Ureter (tissue), 1 donor: ENCODE measurements at regions not wholly inside any gene's neighbourhood (a gene's known extent, or its start where the extent isn't known, plus 50 kb on each side); places are given as distances from the start of the nearest gene placed in this dataset.
A peak's percentile ranks its signal among the peaks of the same experiment; 100 is the strongest.
"Not testable (repeated sequence)": the region's sequence is repeated elsewhere in the genome, so short reads cannot be mapped to it uniquely, and the experiment has no call there.

Experiments
- DNase-seq: peaks from one replicate; pipeline ENCODE4 v3.0.0-alpha.2; 2020; ENCODE audit warnings: low spot score
- donor health status: DM: yes; HTN: yes; CAD: no.

DNA sequence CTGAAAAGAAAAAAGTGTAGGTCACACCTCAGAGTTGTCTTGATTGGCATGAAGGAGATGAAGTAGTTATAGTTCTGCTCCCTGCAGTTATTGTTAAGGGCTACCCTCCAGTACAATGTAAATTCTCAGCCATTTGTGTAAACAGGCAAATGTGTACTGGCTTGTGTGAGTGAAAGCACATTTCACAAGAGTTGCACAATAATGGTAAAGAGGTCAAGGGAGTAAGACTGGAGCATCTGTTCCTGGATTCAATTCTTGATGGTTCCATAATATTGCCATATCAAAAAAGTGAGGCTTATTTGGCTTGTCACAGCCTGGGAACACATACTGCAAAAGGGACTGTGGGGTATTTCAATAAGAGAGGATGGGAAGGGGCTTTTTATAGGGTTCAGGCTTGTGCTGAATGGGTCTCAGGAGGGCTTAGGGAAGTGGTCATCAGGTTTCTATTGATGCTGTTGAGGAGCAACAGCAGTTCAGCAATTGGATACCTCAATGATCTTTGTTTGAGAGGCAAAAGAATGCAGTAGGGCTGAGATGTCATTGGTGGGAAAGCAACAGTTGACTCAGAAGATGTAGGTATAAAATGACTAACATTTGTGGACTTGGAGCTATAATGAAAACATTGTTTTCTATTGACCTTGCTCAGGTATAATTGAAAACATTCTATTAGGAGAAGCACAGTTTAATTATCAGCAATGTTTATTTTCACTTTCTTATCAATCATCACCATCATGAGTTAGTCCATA is 402.6 kb downstream of the BCKDHB start:
- no peak for DNase-seq

DNA sequence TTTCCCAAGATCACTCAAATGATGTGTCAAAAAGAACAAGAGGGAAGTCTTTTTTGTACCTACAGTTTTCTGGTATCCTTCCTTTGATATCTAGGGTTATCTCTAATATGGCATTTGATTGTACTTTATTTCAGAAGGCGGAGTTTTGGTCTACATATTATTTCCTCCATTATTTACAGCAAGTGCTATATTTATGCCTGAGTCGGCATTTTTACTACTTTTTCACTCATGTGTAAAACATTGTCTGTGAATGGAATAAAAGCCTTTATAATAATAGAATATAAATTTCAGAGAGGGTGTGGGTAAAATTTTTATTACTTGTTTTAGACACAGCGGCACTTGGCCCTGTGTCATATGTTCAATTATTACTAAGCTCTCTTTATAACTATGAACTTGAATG is 398.4 kb downstream of the BCKDHB start:
- no peak for DNase-seq

DNA sequence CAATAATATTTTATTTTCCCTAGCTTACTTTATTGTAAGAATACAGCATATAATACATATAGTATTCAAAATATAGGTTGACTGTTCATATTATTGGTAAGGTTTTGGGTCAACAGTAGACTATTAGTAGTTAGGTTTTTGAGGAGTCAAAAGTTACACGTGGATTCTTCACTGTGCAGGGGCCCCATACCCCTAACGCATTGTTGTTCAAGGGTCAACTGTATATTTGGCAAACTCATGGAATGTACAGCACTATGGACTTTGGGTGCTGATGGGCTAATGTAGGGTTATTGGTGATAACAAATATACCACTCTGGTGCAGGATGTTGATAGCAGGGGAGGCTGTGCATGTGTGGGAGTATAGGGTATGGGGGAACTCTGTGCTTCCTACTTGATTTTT is 397.2 kb downstream of the BCKDHB start:
- DNase-seq = no peak

DNA sequence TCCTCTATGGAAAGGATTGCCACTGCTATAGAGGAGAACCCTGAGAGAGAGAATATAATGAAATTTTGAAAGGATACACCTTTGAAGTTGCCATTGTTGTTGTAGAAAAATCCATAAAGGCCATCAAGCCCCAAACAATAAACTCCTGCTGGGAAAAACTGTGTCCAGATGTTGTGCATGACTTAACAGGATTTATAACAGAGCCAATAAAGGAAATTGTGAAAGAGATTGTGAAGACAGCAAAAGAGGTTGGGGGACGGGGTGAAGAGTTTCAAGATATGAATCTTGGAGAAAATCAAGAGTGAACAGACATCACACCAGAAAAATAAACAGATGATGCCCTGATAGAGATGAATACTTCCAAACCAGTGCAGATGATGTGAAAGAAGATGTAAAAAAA is 396.4 kb downstream of the BCKDHB start:
- DNase-seq = no peak

DNA sequence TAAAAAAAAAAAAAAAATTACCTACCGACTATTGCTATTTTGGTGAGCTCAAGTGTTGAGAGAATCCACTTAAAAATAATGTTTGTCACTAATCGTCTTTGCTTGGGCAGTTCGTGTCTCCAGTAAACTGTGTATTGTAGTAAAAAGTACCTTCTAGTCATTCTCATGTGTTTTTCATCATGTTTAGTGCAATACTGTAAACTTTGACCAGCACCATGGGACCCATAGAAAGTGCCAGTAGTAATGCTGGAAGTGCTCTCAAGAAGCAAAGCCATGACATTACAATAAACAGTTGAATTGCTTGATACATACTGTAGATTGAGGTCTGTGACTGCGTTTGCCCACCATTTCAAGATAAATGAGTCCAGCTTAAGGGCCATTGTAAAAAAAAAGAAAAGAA is 395.2 kb downstream of the BCKDHB start:
- DNase-seq = no peak

DNA sequence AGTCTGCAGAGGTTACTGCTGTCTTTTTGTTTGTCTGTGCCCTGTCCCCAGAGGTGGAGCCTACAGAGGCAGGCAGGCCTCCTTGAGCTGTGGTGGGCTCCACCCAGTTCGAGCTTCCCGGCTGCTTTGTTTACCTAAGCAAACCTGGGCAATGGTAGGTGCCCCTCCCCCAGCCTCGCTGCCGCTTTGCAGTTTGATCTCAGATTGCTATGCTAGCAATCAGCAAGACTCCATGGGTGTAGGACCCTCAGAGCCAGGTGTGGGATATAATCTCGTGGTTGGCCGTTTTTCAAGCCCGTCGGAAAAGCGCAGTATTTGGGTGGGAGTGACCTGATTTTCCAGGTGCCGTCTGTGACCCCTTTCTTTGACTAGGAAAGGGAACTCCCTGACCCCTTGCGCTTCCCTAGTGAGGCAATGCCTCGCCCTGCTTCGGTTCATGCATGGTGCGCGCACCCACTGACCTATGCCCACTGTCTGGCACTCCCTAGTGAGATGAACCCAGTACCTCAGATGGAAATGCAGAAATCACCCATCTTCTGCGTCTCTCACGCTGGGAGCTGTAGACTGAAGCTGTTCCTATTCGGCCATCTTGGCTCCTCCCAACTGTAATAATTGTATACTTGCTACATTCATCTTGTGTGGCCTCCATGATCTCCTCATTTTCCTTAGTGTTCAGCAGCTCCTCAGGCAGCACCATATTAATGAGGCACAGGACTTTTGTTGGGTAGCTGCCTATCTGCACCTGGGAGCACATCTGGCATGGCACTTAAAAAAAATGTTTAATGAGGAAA is 391.4 kb downstream of the BCKDHB start:
- peak; percentile 57 for DNase-seq

DNA sequence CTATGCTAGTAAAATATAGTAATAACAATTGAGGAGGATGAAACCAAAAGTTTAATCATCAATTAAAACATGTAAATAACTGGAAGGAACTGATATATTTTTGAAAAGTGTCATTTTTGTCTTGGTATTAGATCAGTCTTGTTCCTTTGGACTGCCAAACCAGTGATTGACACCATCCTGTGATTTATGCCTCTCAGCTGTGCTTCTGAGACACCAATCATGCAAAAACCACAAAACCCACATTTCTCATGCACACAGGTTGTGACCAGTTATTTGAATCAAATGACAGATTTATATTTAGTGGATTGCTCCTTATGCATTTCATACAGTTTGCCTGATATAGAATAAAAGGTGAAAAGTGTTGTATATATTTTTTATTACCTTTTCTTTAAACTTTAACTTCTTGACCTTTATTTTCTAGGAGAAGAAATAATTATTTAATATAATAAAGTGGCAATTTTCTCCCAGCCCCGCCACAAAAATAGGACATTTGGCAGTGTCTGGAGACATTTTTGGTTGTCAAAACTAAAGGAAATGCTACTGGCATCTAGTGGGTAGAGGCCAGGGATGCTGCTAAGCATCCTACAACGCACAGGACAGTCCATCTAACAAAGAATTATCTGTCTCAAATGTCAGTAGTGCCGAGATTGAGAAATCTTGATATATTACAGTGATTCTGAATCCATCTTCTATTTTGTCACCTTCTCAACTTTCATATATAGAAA is 383.6 kb downstream of the BCKDHB start:
- no peak for DNase-seq

DNA sequence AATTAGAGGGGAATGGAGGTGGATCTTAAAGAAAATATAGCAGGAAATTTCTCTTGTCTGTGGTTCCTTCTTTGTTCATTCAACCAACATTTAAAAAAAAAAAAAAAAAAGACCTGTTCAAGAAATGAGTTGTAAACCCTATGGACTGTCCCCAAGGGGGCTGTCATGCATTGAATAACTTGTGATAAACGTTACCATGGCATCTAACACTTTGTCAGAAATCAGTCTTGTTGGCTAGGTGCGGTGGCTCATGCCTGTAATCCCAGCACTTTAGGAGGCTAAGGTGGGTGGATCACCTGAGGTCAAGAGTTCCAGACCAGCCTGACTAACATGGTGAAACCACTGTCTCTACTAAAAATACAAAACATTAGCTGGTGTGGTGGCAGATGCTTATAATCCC is 381.7 kb downstream of the BCKDHB start:
- DNase-seq = no peak

DNA sequence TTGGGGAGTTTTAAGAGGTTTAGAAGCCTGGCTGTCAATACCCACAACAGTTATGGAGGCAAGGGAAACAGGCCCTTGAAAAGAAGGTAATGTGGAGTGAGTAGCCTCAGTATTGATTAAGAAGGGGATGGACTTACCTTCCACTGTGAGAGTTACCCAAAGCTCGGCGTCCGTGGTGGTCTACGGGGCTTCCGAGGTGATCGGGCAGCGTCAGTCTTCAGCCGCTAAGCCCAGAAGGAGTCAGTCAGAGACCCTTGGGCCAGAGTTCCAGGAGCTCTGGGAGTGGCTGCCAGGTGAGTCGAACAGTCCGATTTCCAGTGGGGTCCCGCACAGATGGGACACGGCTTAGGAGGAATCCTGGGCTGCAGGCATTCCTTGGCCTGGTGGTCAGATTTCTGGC is 379.0 kb downstream of the BCKDHB start:
- DNase-seq = not testable (repeated sequence)

DNA sequence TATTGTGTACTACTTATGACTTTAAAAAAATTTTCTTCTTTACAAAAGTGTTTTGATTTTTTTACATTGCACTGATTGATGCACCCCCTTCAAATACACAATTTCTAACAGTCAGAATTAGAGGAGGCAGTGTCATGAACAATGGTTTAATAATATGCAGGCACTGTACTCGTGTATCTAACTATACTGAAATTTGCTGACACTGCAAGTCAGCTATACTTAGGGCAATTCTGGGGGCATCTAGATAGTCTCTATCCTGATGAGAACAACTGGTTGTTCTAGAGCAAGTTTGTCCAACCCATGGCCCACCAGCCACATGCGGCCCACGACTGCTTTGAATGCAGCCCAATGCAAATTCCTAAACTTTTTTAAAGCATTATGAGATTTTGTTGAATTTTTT is 375.6 kb downstream of the BCKDHB start:
- DNase-seq = no peak

DNA sequence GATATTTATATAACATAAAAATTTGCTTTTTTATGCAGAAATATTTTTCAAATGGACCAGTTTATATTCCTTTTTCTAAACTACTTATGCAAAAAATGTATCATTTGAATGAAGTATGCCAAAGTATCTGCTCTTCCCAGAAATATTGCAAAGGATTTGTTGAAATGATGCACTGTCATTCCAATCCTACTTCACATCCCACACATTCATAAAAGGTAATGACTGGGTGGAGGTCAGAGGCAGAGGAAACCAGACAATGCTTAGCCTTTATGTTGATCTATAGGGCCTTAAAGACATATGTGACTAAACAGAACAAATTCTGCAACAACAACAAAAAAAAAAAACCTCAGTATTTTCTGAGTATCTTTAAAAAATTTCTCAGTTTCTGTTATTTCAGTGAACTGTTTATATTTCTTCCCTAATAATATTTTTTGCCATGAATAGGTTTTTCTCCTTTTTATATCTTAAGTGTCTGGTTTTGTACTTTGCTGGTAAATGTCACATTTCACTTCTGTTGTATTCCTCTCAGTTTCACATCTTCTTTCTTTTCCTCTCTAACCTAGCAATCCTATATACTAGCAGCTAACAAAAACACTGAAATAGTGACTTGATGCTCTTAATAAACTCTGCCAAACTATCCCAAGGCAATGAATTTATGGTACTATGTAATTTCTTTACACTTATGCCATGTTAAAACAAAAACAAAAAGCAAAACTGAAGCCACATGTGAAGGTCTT is 374.1 kb downstream of the BCKDHB start:
- DNase-seq = no peak

DNA sequence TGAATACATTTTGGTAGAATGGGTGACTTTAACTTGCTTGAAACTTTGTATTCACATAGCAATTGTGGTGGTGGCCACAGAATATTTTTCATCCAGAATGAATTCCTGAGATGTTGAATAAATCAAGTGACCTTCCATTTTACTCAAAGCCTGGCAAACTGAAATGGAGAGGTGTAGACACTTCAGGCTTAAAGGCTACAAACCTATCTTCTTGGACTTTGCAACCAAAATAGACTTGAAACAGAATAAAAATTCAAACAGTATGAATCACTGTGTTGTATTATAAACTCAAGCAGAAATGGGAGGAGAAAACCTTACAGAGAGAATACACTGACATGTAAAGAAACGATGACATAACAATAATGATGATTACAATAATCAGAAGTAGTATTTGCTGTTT is 371.6 kb downstream of the BCKDHB start:
- no peak for DNase-seq

DNA sequence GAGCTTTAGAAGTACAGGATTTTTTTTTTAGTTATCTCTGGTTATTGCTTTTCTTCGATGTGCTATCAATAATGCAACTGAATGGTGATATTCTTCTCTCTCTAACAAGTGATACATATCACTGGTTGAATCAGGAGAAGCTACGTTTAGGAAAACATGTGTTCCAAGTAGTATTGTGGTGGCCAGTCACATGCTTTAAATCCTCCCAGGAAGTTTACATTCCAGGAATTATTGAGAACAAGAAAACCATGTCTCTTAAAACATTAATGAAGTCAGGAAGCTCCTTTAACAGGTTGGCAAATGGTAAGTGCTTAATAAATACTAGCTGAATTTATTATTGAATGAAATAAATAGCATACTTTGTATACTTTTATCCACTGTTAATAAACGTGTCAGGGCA is 371.1 kb downstream of the BCKDHB start:
- no peak for DNase-seq

DNA sequence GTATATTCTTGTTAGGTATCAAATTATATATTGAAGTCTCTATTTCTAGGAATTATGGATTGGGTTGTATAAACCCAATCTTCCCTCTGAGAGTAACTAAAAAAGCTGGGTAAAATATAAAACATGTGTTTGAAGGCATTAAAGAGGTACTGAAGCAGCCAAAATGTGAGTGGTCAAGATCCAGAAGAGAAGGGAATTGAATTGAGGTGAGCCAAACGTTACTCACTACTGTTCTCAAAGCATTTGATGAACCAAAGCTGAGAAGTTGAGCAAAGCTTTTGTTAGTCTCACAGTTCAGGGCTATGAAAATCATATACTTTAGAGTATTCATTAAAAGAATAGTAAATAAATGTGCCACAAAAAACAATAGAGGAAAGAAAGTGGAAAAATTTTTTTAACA is 365.8 kb downstream of the BCKDHB start:
- DNase-seq = no peak

DNA sequence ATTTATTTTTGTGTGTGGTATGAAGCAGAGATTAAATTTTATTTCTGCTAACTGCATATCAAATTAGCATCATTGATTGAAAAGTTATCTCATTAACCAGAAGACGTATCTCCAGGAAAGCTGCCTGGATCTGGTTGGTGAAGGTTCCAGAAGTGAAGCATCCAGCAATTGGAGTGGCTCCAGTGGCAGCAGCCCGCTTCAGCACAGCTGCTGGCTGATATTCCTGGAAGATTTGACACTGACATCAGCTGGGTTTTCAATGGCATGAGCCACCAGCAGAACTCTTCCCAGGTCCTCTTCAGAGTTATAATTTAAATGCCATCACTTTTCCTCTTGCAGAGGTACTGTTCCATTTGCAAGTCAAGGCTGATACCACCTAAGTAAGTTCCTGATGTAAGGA is 363.5 kb downstream of the BCKDHB start:
- no peak for DNase-seq

DNA sequence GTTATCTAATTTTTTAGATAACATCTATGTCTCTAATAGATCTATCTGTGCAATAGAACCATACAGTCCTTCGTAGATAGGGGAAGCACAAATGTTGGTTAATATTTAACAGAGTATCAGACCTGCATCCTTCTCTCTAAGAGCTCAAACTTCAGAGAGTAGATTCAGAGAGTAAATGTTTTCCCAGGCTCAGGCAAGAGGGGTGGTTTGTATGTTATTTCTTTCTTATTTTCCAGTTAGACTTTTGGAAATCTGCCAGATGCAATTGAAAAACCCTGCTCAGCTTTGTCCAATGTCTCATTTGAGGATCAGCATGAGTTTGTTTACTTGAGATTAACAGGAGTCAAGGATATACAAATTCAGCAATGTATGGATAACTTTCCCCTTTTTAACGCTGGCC is 361.9 kb downstream of the BCKDHB start:
- no peak for DNase-seq

DNA sequence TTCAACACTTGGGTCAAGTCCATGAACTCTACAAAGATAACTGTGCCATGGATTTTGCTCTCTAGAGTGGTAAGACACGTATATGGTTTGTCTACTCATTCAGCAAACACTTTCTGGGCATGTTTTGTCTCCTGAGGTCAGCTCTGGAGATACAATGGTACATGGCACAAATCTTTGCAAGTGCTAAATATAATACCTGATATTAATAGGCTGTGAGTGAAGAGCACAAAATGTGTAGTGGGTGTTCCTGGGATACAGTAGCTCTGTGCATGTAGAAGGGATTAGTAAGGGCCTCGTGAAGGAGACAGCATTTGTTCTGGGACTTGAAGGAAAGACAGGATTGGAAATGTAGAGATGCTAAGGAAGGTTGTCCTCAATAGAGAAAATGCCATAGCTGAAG is 360.9 kb downstream of the BCKDHB start:
- DNase-seq = no peak

DNA sequence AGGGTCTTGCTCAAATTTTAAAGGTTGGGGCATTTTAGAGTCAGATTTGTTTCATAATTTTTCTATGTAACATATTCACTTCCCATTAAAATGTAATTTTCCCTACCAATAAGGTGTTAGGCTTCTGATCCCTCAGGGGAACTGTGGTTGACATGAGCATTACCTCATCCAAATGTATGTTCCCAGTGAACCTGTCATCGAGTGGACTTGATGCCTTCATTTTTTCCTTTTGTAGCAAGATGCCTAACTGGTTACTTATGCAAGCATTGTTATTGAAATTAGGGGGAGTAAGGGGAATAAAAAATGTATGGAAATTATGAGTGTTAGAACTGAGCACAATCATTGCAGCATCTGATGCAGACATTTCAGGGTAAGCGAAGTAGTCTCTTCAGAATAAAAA is 360.5 kb downstream of the BCKDHB start:
- no peak for DNase-seq

DNA sequence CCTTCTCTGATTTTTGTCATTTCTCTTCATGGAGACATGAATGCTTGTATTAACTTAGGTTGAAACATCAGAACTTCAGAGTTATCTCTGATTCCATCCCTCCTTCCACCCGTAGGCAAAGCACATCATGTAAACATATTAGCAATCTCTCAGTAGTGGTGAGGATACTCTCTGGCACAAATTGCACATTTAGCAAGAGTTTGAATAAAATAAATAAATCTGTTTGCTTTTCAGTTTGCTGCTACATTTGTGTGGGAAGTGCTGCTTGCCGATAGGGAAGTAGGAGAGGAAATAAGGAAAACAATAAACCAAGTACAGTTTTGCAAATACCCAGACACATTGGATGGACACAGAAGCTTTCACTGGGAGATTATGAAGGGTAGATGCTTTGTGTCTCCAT is 359.0 kb downstream of the BCKDHB start:
- no peak for DNase-seq

DNA sequence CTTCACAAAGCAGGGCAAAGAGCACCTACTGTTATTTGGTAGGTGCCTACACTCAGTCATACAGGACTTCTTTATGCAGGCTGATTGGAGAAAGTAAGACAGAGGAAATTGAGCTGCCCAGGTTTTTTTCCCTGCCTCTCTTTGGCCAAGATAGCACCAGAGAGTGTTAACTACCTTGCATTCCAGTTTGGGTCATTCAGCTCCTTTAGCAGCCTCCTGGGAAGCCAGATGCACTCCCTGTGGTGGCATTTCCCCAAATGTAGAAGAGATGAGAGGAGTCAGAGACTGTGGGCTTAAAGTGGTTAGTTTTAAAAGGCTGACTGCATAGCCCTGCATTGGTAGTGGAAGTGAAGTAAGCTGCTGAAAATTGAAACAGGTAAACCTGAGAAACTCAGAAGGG is 358.4 kb downstream of the BCKDHB start:
- no peak for DNase-seq

DNA sequence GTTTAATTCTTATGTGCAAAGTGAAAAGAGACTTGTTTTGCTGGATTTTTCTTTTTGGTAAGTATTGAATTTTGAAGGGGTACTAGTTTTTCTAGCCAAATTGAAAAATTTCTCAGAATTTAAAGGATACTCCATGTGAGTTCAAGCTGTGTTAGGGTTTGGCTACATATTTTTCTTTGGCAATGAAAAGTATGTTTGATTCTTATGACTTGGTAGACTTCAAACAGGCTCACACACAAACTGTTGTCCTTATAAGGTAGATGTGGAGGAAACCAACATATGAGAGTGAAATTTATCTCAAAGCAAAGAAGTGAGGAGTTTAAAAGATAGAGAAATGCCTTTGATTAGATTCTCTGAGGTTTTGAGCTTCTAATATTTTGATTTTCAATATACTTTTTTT is 356.7 kb downstream of the BCKDHB start:
- no peak for DNase-seq

DNA sequence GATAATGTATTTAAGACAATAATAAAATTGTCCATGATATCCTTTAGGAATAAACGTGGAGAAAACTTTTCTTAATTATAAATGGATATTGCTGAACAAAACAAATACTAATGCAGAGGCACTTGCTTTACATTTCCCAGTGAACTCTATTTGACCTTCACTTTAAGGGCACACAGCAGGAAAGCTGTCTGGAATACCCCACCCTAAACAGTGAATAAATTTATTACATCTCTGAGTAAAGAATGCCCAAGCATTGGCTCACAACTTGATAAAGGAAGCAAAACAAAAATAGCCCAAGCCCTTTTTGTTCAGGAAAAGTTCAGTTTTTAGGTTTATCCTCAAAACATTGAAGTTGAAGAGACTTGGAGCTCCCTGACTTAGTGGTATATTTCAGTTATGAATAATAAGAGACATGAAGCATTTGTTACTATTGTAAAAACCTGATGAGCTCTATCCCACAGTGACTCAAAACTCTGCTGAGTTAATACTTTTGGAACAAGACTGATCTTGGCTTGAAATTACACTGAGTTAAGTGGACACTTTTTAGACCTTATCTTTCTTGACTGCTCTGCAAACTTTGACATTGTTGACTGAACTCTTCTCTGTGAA is 353.9 kb downstream of the BCKDHB start:
- no peak for DNase-seq
